Esophagus squamous epithelium (tissue), 5 donors: ENCODE measurements at regions not wholly inside any gene's neighbourhood (a gene's known extent, or its start where the extent isn't known, plus 50 kb on each side); places are given as distances from the start of the nearest gene placed in this dataset.

ENCODE experiments used
- DNase-seq: peaks from one replicate; lab custom pipeline; 2025; lab: John Stamatoyannopoulos, UW
- H3K27ac ChIP-seq, 4 donors: fragments of 200-600 bp; sonication (generic); one replicate each; pipeline ENCODE4 v1.5.1; 2016 to 2019; ENCODE audit warnings: mild to moderate bottlenecking in 1 of 4
- H3K27me3 ChIP-seq, 4 donors: fragments of 200-600 bp; sonication (generic); 1 replicate in 3 of 4; 2 replicates in 1 of 4; pipeline versions ENCODE4 v1.5.1 to v1.6.0; 2017 to 2021; ENCODE audit warnings: antibody characterized with exemption in 1 of 4
- H3K36me3 ChIP-seq, 3 donors: fragments of 200-600 bp; sonication (generic); one replicate each; pipeline ENCODE4 v1.5.1; 2016 to 2019
- H3K4me1 ChIP-seq, 3 donors: fragments of 200-600 bp; sonication (generic); one replicate each; pipeline ENCODE4 v1.5.1; 2017 to 2019
- H3K4me3 ChIP-seq, 4 donors: fragments of 200-600 bp; sonication (generic); 1 replicate in 3 of 4; 2 replicates in 1 of 4; pipeline ENCODE4 v1.5.1; 2016 to 2019; ENCODE audit warnings: mild to moderate bottlenecking in 2 of 4, moderate library complexity in 1 of 4
- H3K9me3 ChIP-seq, 3 donors: fragments of 200-600 bp; sonication (generic); one replicate each; pipeline ENCODE4 v1.5.1; 2016 to 2019
- CTCF ChIP-seq, 6 experiments: fragments of 450-650 bp in 4 of 6; fragments of 200-600 bp in 2 of 6; sonication (generic) in 2 of 6; IDR thresholded peaks; one replicate each; pipeline ENCODE4 v1.5.1; 2016 to 2019; ENCODE audit warnings: antibody characterized with exemption in 6 of 6, mild to moderate bottlenecking in 4 of 6, moderate library complexity in 4 of 6
- POLR2A ChIP-seq, 4 donors: fragments of 450-650 bp; IDR thresholded peaks; one replicate each; pipeline ENCODE4 v1.6.1; 2017; ENCODE audit warnings: antibody characterized with exemption in 4 of 4, mild to moderate bottlenecking in 4 of 4, moderate library complexity in 3 of 4
- WGBS, 2 donors: methylation state at CpG; one replicate each; pipeline ENCODE4 v1.1.5; 2018; 5-methylcytosine and 5-hydroxymethylcytosine counted together
- intact Hi-C: fragments of 100-400 bp; cut with DNase I; formaldehyde crosslinking; loops from one replicate; pipeline ENCODE4 v1.15.0; 2022
- donor health status: DM: yes; HTN: yes; CAD: no.

- intact Hi-C loops, result no loop called here
- no peak overlapping the region for H3K4me3 ChIP-seq
- TF ChIP-seq POLR2A (IDR thresholded peaks at IDR 0.05), result no peak
- no peak for TF ChIP-seq CTCF (IDR thresholded peaks at IDR 0.05)
- H3K4me1 ChIP-seq, result no peaks in the 10 kb centered on the region
- 80 to 86% methylated on average over 1 of the region's 1 CpG for WGBS, 2 donors
- no peaks in the 10 kb centered on the region for H3K27me3 ChIP-seq
- no peak for DNase-seq
- no peak overlapping the region for H3K27ac ChIP-seq
- no peaks in the 10 kb centered on the region for H3K36me3 ChIP-seq
- no peaks in the 10 kb centered on the region for H3K9me3 ChIP-seq
Measured at GRCh38 chr2:78601113-78601512, 424.4 kb upstream of the REG3G start.

- Histone ChIP-seq H3K4me1 (no peaks in the 10 kb centered on the region), H3K27me3 (no peaks in the 10 kb centered on the region), H3K4me3 (no peak overlapping the region), H3K36me3 (no peaks in the 10 kb centered on the region), H3K9me3 (no peaks in the 10 kb centered on the region), H3K27ac (no peak overlapping the region)
- no peak for DNase-seq
- TF ChIP-seq POLR2A (IDR thresholded peaks at IDR 0.05) (no peak), CTCF (IDR thresholded peaks at IDR 0.05) (no peak)
- 82 to 89% methylated on average over 4 of the region's 4 CpGs for WGBS, 2 donors
- intact Hi-C loops, result no loop called here
Measured at GRCh38 chr2:78602862-78603261, 422.6 kb upstream of the REG3G start.

- no peak for DNase-seq
- Histone ChIP-seq H3K9me3 (no peaks in the 10 kb centered on the region), H3K36me3 (no peaks in the 10 kb centered on the region), H3K4me1 (no peaks in the 10 kb centered on the region), H3K27ac (no peak overlapping the region), H3K4me3 (no peak overlapping the region), H3K27me3 (no peaks in the 10 kb centered on the region)
- intact Hi-C loops, result no loop called here
- no peak for TF ChIP-seq POLR2A (IDR thresholded peaks at IDR 0.05)
- TF ChIP-seq CTCF (IDR thresholded peaks at IDR 0.05), result no peak
- WGBS, 2 donors, result 19 to 36% methylated on average over 2 of the region's 2 CpGs
Measured at GRCh38 chr2:78606895-78607294, 418.6 kb upstream of the REG3G start.

GRCh38 chr2:78614726-78615125, 410.8 kb upstream of the REG3G start:
- no peak overlapping the region for H3K4me3 ChIP-seq
- DNase-seq, result no peak
- no peak overlapping the region for H3K27ac ChIP-seq
- intact Hi-C loops, result no loop called here
- TF ChIP-seq POLR2A (IDR thresholded peaks at IDR 0.05), result no peak
- no peak for TF ChIP-seq CTCF (IDR thresholded peaks at IDR 0.05)
- no peaks in the 10 kb centered on the region for H3K9me3 ChIP-seq
- H3K36me3 ChIP-seq, result no peaks in the 10 kb centered on the region
- H3K4me1 ChIP-seq, result no peaks in the 10 kb centered on the region
- no peaks in the 10 kb centered on the region for H3K27me3 ChIP-seq
- 65 to 77% methylated on average over 1 of the region's 1 CpG for WGBS, 2 donors

- intact Hi-C loops, result no loop called here
- 54 to 71% methylated on average over 2 of the region's 2 CpGs for WGBS, 2 donors
- Histone ChIP-seq H3K4me3 (no peak overlapping the region), H3K27ac (no peak overlapping the region), H3K4me1 (no peaks in the 10 kb centered on the region), H3K9me3 (no peaks in the 10 kb centered on the region), H3K27me3 (no peaks in the 10 kb centered on the region), H3K36me3 (no peaks in the 10 kb centered on the region)
- TF ChIP-seq POLR2A (IDR thresholded peaks at IDR 0.05), result no peak
- TF ChIP-seq CTCF (IDR thresholded peaks at IDR 0.05), result no peak
- DNase-seq, result no peak
Measured at GRCh38 chr2:78615956-78616355, 409.5 kb upstream of the REG3G start.
